LNCaP clone FGC (cell line): ENCODE measurements at regions not wholly inside any gene's neighbourhood (a gene's known extent, or its start where the extent isn't known, plus 50 kb on each side); places are given as distances from the start of the nearest gene placed in this dataset.

ENCODE experiments used
- DNase-seq: peaks from one replicate; pipeline ENCODE4 v3.0.0-alpha.2; 2011; ENCODE audit warnings: low read depth
- H3K4me3 ChIP-seq: 2 replicates; pipeline ENCODE4 v1.5.1; 2011; ENCODE audit warnings: mild to moderate bottlenecking, low read depth, low read length, control low read depth
- CTCF ChIP-seq: IDR thresholded peaks from 2 replicates; pipeline ENCODE4 v1.5.1; 2012; ENCODE audit warnings: mild to moderate bottlenecking; ENCODE audit not compliant: control insufficient read depth, insufficient read depth; ENCODE audit errors: extremely low read depth

- no peak overlapping the region for H3K4me3 ChIP-seq
- no peak for DNase-seq
- TF ChIP-seq CTCF: no peak
These were observed 71.7 kb upstream of the ZNF648 start for GRCh38 chr1:182133181-182133580.

- H3K4me3 ChIP-seq: no peak overlapping the region
- TF ChIP-seq CTCF: no peak
- no peak for DNase-seq
These were observed 67.9 kb upstream of the ZNF648 start for GRCh38 chr1:182129398-182129797.

GRCh38 chr1:182128502-182128901 lies 67.0 kb upstream of the ZNF648 start:
- TF ChIP-seq CTCF: no peak
- no peak overlapping the region for H3K4me3 ChIP-seq
- no peak for DNase-seq

GRCh38 chr1:182127656-182128055 lies 66.1 kb upstream of the ZNF648 start:
- no peak for TF ChIP-seq CTCF
- no peak for DNase-seq

GRCh38 chr1:182126272-182126800 lies 64.8 kb upstream of the ZNF648 start:
- TF ChIP-seq CTCF: no peak
- no peak for DNase-seq
- no peak overlapping the region for H3K4me3 ChIP-seq

More at GRCh38 chr1:182127656-182128055, 66.1 kb upstream of the ZNF648 start:
- H3K4me3 ChIP-seq: no peak overlapping the region

GRCh38 chr1:182122913-182123260 lies 61.4 kb upstream of the ZNF648 start:
- H3K4me3 ChIP-seq: no peak overlapping the region
- TF ChIP-seq CTCF: no peak
- DNase-seq: no peak

GRCh38 chr1:182122256-182122912 lies 60.9 kb upstream of the ZNF648 start:
- DNase-seq: no peak

More at GRCh38 chr1:182122256-182122912, 60.9 kb upstream of the ZNF648 start:
- H3K4me3 ChIP-seq: no peak overlapping the region
- no peak for TF ChIP-seq CTCF
